Activated CD4-positive, alpha-beta memory T cell treated with anti-CD3 and anti-CD28 coated beads, Interleukin-2, amount 10 ng/mL, durations not matched to agents 7 days and 5 days (primary cell): ENCODE measurements at regions not wholly inside any gene's neighbourhood (a gene's known extent, or its start where the extent isn't known, plus 50 kb on each side); places are given as distances from the start of the nearest gene placed in this dataset.

Experiments used
- CTCF ChIA-PET: fragments of 350-600 bp; sonication (Branson Sonifier 250); formaldehyde crosslinking; loops from one replicate; lab custom pipeline; 2021; ENCODE audit warnings: antibody characterized with exemption, inconsistent platforms; lab: Charles Lee
- POLR2A ChIA-PET: fragments of 350-600 bp; sonication (Branson Sonifier 250); formaldehyde crosslinking; loops from one replicate; lab custom pipeline; 2021; ENCODE audit warnings: antibody characterized with exemption; lab: Charles Lee
- DNase-seq: peaks from one replicate; pipeline ENCODE4 v3.0.0-alpha.2; 2020
- H3K27ac Mint-ChIP-seq: one replicate; pipeline ENCODE4 v1.8.0; 2021; ENCODE audit warnings: mild to moderate bottlenecking, mixed read lengths
- H3K27me3 Mint-ChIP-seq: one replicate; pipeline ENCODE4 v1.8.0; 2021; ENCODE audit warnings: mixed read lengths
- H3K36me3 Mint-ChIP-seq: one replicate; pipeline ENCODE4 v1.8.0; 2021; ENCODE audit warnings: low read depth, mixed read lengths
- H3K4me1 Mint-ChIP-seq: one replicate; pipeline ENCODE4 v1.8.0; 2021; ENCODE audit warnings: mixed read lengths
- H3K4me3 Mint-ChIP-seq: one replicate; pipeline ENCODE4 v1.8.0; 2021; ENCODE audit warnings: mild to moderate bottlenecking, mixed read lengths
- H3K9me3 Mint-ChIP-seq: one replicate; pipeline ENCODE4 v1.8.0; 2021; ENCODE audit warnings: mixed read lengths

DNA sequence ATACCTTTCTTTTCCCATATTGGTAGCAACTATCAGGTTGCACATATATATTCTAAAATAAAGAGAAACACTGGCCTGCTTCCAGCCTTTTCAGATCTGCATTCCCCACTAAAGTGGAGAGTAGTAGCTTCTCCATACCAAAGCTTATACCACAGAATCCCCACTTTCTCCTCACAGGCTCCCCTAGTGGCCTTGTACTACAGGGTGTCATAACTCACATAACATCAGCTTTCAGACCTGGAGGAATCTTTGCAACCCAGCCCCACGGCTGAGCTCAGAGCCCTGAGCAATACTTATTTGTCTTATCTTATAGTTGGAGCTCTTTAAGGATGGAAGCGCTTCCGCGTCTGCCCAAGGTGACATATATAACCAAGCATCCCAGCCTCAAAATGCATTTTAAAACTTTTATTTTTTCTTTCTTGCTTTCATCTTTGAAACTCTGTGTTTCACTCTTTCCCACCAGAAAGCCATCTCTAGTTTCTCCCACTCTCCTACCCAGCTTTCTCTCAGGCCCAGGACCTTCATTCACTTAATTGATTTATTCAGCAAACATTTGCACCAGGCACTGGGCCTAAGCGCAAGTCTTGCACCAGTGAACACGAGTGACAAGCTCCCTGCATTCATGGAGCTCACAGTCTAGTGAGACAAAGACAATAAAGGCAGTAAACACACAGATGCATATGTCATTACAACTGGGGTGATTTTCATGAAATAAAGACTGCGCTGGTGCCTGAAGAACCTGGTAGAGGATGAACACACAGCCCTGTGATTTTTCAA is 254.7 kb downstream of the IPO8 start:
- H3K27me3 Mint-ChIP-seq: no peaks in the 10 kb centered on the region
- POLR2A ChIA-PET: no interaction called here
- H3K4me1 Mint-ChIP-seq: no peaks in the 10 kb centered on the region
- H3K27ac Mint-ChIP-seq: no peak overlapping the region
- CTCF ChIA-PET: no interaction called here
- H3K9me3 Mint-ChIP-seq: no peaks in the 10 kb centered on the region
- H3K4me3 Mint-ChIP-seq: no peak overlapping the region
- no peak for DNase-seq
- no peaks in the 10 kb centered on the region for H3K36me3 Mint-ChIP-seq

GRCh38 chr12:30439201-30439600 is 256.5 kb downstream of the IPO8 start:
- Mint-ChIP-seq H3K4me1 (no peaks in the 10 kb centered on the region), H3K27ac (no peak overlapping the region), H3K4me3 (no peak overlapping the region), H3K27me3 (no peaks in the 10 kb centered on the region), H3K36me3 (no peaks in the 10 kb centered on the region), H3K9me3 (no peaks in the 10 kb centered on the region)
- DNase-seq: no peak
- CTCF ChIA-PET: no interaction called here
- POLR2A ChIA-PET: no interaction called here

DNA sequence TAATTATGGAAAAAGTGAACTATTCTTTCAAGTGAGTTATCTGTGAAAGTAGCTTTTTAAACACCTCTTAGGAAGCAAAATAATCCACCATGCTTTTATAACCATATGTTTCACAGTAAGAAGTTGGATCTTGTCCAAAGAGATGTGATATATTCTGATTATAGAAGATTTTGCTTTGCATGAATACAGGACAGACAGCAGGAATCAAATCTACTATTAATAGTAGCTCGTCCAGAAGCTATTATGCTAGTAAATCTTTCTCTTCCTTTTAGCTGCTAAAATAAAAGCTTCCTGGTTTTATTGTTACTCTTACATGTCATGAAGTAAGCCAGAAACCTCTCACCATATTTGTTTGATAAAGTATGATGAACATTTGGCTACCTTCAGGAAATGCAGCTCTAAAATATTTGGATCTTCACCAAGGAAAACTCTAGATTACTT is 257.0 kb downstream of the IPO8 start:
- no peak overlapping the region for H3K4me3 Mint-ChIP-seq
- CTCF ChIA-PET: no interaction called here
- H3K4me1 Mint-ChIP-seq: no peaks in the 10 kb centered on the region
- no peak overlapping the region for H3K27ac Mint-ChIP-seq
- POLR2A ChIA-PET: no interaction called here
- no peaks in the 10 kb centered on the region for H3K9me3 Mint-ChIP-seq
- no peaks in the 10 kb centered on the region for H3K36me3 Mint-ChIP-seq
- DNase-seq: no peak
- no peaks in the 10 kb centered on the region for H3K27me3 Mint-ChIP-seq

GRCh38 chr12:30437616-30438015 is 258.1 kb downstream of the IPO8 start:
- Mint-ChIP-seq H3K4me1 (no peaks in the 10 kb centered on the region), H3K9me3 (no peaks in the 10 kb centered on the region), H3K27me3 (no peaks in the 10 kb centered on the region), H3K36me3 (no peaks in the 10 kb centered on the region), H3K4me3 (no peak overlapping the region), H3K27ac (no peak overlapping the region)
- ChIA-PET CTCF (no interaction called here), POLR2A (no interaction called here)
- DNase-seq: no peak

GRCh38 chr12:30437044-30437443 is 258.6 kb downstream of the IPO8 start:
- DNase-seq: no peak
- Mint-ChIP-seq H3K9me3 (no peaks in the 10 kb centered on the region), H3K27me3 (no peaks in the 10 kb centered on the region), H3K27ac (no peak overlapping the region), H3K4me1 (no peaks in the 10 kb centered on the region), H3K4me3 (no peak overlapping the region), H3K36me3 (no peaks in the 10 kb centered on the region)
- POLR2A ChIA-PET: no interaction called here
- CTCF ChIA-PET: no interaction called here

DNA sequence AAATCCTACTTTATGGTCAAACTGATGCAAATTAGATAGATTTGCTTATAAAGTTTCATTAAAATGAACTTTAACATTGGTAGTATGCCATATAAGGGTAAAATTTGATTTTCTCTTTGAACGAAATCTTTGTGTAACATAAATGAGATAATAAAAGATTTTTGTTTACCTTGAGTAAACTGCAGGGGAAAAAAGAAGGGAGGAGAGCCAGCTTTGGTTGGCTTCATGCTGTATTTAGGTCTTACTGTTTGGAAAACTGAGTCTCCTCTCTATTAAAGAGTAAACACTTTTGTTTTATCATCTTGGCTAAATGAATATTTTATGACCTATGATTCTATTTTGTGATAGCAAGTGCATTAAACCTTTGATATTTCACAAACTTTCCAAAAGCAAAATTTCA is 267.6 kb downstream of the IPO8 start:
- Mint-ChIP-seq H3K27ac (no peak overlapping the region), H3K27me3 (no peaks in the 10 kb centered on the region), H3K9me3 (peaks cover 1% of the 10 kb centered on the region), H3K4me3 (no peak overlapping the region), H3K4me1 (no peaks in the 10 kb centered on the region), H3K36me3 (no peaks in the 10 kb centered on the region)
- DNase-seq: no peak
- CTCF ChIA-PET: no interaction called here
- POLR2A ChIA-PET: no interaction called here

DNA sequence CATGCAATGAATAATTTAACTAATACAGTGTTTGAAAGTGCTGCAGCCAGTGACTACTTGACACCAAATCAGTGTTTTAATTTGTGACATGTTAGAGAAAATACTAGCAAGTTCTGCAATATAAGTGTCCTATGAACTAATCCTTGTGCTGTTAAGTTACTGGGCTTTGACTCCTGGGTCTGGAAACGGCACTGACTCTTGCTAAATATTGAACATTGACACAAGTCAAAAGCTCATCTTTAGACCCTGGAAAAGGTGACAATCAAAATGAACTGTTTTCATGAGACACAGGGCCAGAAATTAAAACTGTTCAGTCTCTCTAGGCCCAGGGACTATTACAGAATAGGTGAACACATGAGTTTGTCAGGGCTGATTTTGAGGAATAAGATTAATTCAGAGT is 268.1 kb downstream of the IPO8 start:
- H3K27ac Mint-ChIP-seq: no peak overlapping the region
- H3K4me3 Mint-ChIP-seq: no peak overlapping the region
- POLR2A ChIA-PET: no interaction called here
- H3K9me3 Mint-ChIP-seq: peaks cover 1% of the 10 kb centered on the region
- no peaks in the 10 kb centered on the region for H3K27me3 Mint-ChIP-seq
- H3K4me1 Mint-ChIP-seq: no peaks in the 10 kb centered on the region
- CTCF ChIA-PET: no interaction called here
- H3K36me3 Mint-ChIP-seq: no peaks in the 10 kb centered on the region
- DNase-seq: no peak

GRCh38 chr12:30425445-30425844 is 270.2 kb downstream of the IPO8 start:
- DNase-seq: no peak
- Mint-ChIP-seq H3K36me3 (no peaks in the 10 kb centered on the region), H3K4me1 (no peaks in the 10 kb centered on the region), H3K27me3 (no peaks in the 10 kb centered on the region), H3K9me3 (peaks cover 1% of the 10 kb centered on the region), H3K27ac (no peak overlapping the region), H3K4me3 (no peak overlapping the region)
- POLR2A ChIA-PET: no interaction called here
- CTCF ChIA-PET: no interaction called here

DNA sequence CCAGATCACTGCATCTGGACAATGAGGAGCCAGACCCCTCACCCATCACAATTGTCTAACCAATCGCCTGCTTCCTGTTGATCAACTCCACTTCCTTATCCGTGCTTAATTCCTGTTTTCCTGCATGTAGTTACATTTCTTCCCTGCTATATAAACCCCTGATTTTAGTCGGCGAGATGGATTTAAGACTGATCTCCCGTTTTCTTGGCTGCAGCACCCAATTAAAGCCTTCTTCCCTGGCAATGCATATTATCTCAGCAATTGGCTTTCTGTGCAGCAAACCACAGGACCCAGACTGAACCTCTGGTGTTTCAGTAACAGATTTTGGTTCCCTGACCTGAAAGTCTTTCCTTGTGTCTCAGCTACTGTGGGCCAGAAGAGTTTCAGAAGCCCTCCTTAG is 272.3 kb downstream of the IPO8 start:
- Mint-ChIP-seq H3K4me3 (no peak overlapping the region), H3K36me3 (no peaks in the 10 kb centered on the region), H3K4me1 (no peaks in the 10 kb centered on the region), H3K27ac (no peak overlapping the region), H3K27me3 (no peaks in the 10 kb centered on the region), H3K9me3 (peaks cover 1% of the 10 kb centered on the region)
- DNase-seq: no peak
- ChIA-PET CTCF (no interaction called here), POLR2A (no interaction called here)

DNA sequence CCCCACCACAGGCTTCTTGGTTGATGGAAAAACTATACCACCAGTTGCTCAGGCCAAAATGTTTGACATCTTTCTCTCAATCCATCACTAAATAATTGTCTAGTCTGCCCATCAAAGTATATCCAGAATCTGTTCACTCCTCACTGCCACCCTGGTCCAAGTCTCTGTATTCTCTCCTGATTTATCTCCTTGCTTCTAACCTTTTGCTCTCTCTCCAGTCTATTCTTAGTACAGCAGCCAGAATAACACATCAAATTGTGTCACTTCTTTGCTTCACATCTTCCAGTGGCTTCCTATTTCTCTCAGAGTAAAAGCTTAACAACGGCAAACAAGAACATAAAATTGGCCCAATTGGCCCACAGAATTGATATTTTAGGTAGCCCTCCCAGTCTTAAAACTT is 272.8 kb downstream of the IPO8 start:
- Mint-ChIP-seq H3K36me3 (no peaks in the 10 kb centered on the region), H3K27ac (no peak overlapping the region), H3K27me3 (no peaks in the 10 kb centered on the region), H3K4me3 (no peak overlapping the region), H3K4me1 (no peaks in the 10 kb centered on the region), H3K9me3 (peaks cover 1% of the 10 kb centered on the region)
- CTCF ChIA-PET: no interaction called here
- no peak for DNase-seq
- POLR2A ChIA-PET: no interaction called here

DNA sequence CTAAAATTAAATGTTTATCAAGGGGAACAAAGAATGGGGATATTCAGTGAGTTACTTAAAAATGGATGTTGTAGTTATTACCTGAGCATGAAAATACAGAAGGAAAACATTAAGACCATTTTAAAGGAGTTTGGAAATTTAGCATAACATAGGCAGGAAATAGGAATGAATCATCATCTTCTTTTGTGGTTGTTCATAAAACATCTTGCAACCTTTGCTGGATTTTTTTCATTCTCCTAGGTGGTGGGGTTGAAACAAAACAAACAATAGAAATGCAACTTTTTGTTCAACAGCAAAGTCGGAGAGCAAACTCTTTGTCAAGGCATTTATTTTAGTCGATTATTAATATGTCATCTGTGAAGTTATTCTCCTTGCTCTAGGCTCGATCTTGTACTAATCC is 275.1 kb downstream of the IPO8 start:
- Mint-ChIP-seq H3K9me3 (peaks cover 1% of the 10 kb centered on the region), H3K27ac (no peak overlapping the region), H3K4me3 (no peak overlapping the region), H3K36me3 (no peaks in the 10 kb centered on the region), H3K27me3 (no peaks in the 10 kb centered on the region), H3K4me1 (no peaks in the 10 kb centered on the region)
- DNase-seq: no peak
- ChIA-PET CTCF (no interaction called here), POLR2A (no interaction called here)

GRCh38 chr12:30417697-30418231 is 277.9 kb downstream of the IPO8 start:
- POLR2A ChIA-PET: no interaction called here
- no peaks in the 10 kb centered on the region for H3K9me3 Mint-ChIP-seq

GRCh38 chr12:30416631-30417030 is 279.0 kb downstream of the IPO8 start:
- no peak overlapping the region for H3K27ac Mint-ChIP-seq
- CTCF ChIA-PET: no interaction called here
- no peaks in the 10 kb centered on the region for H3K27me3 Mint-ChIP-seq
- POLR2A ChIA-PET: no interaction called here
- no peaks in the 10 kb centered on the region for H3K9me3 Mint-ChIP-seq
- no peaks in the 10 kb centered on the region for H3K4me1 Mint-ChIP-seq
- H3K4me3 Mint-ChIP-seq: no peak overlapping the region
- H3K36me3 Mint-ChIP-seq: no peaks in the 10 kb centered on the region
- no peak for DNase-seq

More at GRCh38 chr12:30417697-30418231, 277.9 kb downstream of the IPO8 start:
- H3K4me1 Mint-ChIP-seq: no peaks in the 10 kb centered on the region
- H3K27ac Mint-ChIP-seq: no peak overlapping the region
- H3K27me3 Mint-ChIP-seq: no peaks in the 10 kb centered on the region
- CTCF ChIA-PET: interaction anchor here (0.7 kb wide), 1 partner anchor 99 kb away, joined by 3 read pairs; no protein-coding TSS in a partner anchor
- no peaks in the 10 kb centered on the region for H3K36me3 Mint-ChIP-seq
- DNase-seq: no peak
- no peak overlapping the region for H3K4me3 Mint-ChIP-seq

DNA sequence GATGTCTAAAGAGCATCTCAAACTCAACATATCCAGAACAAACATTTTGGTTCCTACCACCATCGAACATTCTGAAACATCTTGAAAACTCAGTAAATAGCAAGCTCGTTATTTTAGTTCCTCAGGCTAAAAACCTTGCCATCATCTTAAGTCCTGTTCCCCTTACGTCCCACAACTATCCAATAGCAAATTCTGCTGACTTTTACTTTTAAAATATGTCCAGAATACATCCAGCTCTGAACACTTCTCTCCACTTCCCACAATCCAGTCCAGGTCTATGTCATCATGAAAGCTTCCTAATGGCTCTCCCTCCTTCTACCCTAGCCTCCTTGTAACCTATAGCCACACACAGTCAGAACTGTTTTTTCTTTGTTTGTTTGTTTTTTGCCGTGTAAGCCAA is 279.9 kb downstream of the IPO8 start:
- DNase-seq: no peak
- Mint-ChIP-seq H3K4me1 (no peaks in the 10 kb centered on the region), H3K4me3 (no peak overlapping the region), H3K9me3 (no peaks in the 10 kb centered on the region), H3K36me3 (no peaks in the 10 kb centered on the region), H3K27me3 (no peaks in the 10 kb centered on the region), H3K27ac (no peak overlapping the region)
- ChIA-PET POLR2A (no interaction called here), CTCF (no interaction called here)
